Activated CD8-positive, alpha-beta memory T cell treated with anti-CD3 and anti-CD28 coated beads for 1 hour (primary cell): ENCODE measurements at regions not wholly inside any gene's neighbourhood (a gene's known extent, or its start where the extent isn't known, plus 50 kb on each side); places are given as distances from the start of the nearest gene placed in this dataset.

Source experiments
- DNase-seq, 2 donors: peaks; one replicate each; pipeline ENCODE4 v3.0.0-alpha.2; 2020; ENCODE audit warnings: low read depth in 1 of 2; ENCODE audit errors: extremely low read depth in 1 of 2

DNA sequence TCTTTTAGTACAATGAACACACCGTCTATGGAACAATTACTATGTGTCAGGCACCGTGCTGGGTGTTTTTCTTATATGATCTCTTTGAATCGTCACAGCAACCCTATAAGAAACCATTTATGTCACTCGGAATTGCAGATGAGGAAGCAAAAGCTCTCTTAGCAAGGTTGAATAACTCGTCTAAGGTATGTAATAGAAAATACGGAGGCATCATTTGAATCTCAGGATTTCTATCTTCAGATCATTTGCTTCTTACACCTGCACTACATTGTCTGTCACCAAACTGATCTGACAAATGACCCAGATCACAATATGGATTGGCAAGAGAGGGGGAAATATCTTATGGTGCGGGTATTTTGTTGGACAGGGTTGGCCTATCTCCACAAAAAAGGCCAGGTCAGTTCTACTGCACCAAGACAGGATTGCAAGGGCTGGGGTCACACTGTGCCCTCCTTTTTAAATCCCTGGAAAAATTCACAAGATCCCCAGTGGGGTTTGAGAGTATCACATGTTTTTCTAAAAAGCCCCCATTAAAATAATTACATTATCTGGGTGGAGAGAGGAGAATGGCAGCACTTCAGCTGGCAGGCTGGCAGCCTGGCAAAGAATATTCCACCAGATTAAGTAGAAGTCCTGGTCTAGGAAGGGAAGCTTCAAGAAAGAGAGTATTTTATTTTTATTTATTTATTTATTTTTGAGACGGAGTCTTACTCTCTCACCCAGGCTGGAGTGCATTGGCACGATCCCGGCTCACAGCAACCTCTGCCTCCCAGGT, 110.7 kb upstream of the CLMP start:
- DNase-seq: no peak

DNA sequence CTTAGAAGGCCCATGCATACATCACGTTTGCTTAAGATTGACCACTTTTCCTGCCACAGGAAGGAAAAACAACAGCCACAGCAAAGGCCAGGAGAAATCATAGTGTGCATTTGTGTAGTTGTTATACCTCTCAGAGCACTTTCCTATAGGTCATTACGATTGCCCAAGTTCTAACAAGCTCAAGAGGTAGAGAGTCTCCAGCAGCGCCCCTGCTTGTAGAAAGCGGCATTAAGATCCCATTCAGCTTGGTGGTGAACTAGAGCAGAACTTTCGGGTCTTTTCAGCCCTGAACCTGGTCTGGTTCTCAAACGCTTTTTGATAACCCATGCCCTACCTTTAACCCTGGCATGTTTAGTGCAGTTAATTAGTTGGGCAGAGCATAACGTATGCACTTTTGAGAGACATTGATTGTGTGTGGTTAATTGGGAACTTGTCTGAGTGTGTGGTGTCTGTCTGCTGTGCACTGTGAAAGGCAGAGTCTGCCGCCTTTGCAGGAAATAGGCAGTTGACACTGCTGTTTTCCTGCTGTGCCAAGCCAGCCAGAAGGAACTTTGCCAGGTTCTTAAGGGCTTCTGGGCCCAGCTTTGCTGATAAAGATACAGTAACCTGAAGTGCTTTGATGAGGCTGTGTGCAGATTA, 109.9 kb upstream of the CLMP start:
- no peak for DNase-seq

DNA sequence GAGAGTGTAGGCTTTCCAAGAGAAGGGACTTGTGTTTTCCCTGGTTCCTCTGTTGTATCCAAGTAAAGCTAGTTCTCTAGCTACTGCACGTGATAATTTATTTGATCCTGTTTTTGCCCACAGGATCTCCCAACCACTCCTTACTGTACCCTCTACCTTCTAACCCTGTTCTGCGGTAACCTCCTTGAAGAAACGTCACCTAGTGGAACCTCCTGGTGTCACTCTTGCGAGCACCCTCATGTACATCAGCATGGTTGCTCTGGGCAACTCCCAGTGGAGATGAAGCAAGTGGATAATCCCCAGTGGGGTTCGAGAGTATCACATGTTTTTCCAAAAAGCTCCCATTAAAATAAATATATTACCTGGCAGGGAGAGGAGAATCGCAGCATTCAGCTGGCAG, 108.9 kb upstream of the CLMP start:
- DNase-seq: no peak

DNA sequence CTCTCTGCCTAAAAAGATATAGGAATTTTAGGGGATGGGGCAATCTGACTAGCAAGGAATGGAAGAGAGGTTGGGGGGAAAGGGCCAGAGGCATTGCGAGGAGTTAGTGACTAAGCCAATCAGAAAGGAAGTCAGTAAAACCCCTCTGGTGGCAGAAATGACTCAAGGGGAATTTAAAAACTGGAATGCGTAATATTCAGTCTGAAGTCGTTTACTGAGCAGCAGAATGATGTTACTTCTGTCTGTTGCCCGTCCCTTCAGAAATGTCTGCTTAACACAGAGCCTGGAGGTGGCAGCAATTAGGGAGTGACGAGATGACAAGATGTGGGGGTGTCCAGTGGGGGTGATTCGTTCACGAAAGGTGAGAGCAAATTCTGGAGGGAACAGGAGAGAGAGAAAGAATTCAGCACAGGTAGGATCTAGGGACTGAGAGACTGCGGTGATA, 107.7 kb upstream of the CLMP start:
- DNase-seq: no peak

DNA sequence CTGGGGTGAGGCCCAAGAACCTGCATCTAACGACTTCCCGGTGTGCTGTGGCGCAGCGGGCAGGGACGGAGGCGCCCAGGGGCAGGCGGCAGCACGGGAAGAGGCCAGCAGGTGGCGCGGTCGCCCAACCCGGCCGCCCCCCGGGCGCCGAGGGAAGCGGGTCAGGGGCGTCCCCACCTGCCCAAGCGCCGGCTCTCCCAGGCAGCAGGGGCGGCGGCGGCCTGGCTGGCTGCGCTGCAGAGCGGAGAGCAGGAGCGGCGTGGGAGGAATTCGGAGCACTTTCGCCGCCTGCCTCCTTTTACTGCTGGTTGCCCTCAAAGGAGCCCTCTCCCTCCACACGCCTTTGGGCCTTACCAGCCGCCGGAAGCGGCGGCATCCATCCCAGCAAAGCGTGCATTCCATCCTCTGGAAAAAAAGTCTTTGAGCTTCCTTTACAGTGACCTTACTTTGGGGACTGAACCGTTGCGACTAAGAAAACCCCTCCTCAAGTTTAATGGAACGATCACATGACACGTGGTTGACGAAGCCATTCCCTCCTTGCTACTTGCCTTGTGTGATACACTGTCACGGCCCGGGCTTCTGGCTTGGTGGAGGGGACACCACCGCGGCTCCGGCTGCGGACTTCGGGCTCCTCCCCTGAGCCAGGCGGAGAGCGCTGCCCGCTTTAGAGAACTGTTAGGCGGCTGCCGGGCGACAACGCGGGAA, 106.8 kb upstream of the CLMP start:
- DNase-seq: peak; percentile 9 to 45

GRCh38 chr11:123301013-123301591, 106.1 kb upstream of the CLMP start:
- no peak for DNase-seq

- DNase-seq: no peak
Measured at GRCh38 chr11:123299721-123300120, 104.7 kb upstream of the CLMP start.

- DNase-seq: no peak
Measured at GRCh38 chr11:123298488-123299447, 103.7 kb upstream of the CLMP start.

DNA sequence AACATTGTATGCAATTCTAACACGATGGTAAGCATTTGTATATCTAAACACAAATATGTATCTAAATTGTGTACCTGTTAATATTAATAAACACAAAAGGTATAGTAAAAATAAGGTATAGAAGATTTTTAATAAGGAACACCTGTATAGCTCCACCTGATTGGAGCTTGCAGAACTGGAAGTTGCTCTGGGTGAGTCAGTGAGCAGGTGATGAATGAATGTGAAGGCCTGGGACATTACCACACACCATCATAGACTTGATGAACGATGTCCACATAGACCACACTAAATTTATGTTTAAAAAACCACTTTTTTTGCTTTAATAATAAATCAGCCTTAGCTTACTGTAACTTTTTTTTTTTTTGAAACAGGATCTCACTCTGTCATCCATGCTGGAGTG, 97.6 kb upstream of the CLMP start:
- DNase-seq: no peak

GRCh38 chr11:123291201-123291869, 96.3 kb upstream of the CLMP start:
- no peak for DNase-seq

GRCh38 chr11:123286761-123287160, 91.7 kb upstream of the CLMP start:
- DNase-seq: no peak

DNA sequence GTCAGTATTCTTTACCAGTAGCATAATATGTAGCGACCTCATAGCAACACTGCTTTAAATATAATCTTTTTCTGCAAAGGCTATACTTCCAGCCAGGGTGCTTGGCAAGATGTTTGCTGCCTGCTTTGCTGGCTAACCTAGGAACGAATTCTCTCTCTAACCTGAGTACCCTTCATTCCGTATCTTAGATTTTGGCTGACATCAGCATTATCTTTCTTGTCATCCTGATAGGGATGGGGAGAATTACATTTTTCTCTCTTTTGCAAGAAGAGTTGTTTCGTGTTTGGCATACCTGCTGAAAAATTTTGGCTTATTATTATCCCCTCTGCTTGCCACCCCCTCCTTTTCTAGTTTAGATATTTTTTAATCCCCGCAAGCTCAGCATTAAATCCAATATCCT, 91.2 kb upstream of the CLMP start:
- no peak for DNase-seq

GRCh38 chr11:123284454-123284853, 89.4 kb upstream of the CLMP start:
- no peak for DNase-seq

- DNase-seq: no peak
Measured at GRCh38 chr11:123282597-123282996, 87.5 kb upstream of the CLMP start.

GRCh38 chr11:123273616-123274015, 78.6 kb upstream of the CLMP start:
- no peak for DNase-seq

DNA sequence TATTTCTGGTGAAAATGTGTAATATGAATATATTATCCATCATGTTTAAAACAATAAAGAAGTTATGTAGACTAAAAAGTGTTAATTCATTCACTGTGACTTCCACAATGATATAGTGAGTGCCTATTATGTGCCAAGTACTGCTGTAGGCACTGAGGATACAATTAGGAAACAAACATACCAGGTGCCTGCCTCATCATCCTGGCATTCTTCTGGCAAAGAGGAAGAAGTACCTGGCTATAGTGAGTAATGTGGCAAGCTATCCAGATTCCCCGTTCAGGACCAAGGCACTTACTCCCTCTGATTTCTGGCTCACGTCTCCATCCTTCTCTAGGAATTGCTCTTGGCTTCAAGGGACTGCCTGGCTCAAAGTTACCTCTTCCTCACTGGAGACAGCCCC, 77.5 kb upstream of the CLMP start:
- no peak for DNase-seq

- DNase-seq: no peak
Measured at GRCh38 chr11:123268156-123268555, 73.1 kb upstream of the CLMP start.

DNA sequence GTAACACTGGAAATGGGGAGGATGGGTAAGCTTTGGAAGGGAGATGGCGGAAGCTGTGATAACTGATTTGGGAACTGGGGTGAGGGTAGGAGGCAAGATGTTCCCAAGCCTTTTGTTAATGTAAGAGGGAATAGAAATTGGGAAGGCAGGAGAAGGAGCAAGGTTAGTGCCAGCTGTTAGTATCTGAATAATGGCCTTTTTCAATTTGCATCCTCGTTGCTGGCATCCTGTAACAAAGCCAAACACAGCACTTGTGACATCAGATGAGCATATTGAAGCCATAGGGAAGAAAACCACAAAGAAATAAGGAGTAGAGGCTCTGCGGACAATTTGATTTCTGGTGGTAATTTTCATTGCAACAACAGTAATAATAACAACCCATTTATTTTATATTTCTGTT, 70.9 kb upstream of the CLMP start:
- no peak for DNase-seq

GRCh38 chr11:123264431-123264780, 69.4 kb upstream of the CLMP start:
- no peak for DNase-seq
